ENCODE measurements at regions not wholly inside any gene's neighbourhood (a gene's known extent, or its start where the extent isn't known, plus 50 kb on each side); places are given as distances from the start of the nearest gene placed in this dataset.

DNA sequence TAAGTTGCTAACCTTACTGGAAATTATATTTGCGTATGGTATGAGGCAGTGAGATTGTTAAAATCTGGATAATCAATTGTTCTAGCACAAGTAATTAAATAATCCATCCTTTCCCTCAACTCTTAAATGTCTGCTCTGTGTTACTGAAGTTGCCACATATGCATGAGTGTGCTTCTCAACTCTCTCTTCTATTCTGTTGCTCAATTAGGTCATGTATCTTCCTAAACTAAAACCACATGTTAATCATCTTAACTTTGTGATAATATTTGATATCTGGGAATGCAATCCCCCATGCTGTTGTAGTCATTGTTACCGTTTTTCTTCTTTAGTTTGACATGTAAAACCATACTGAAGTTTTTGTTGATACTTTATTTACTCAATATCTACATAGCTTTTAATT is 63.5 kb upstream of the STMND1 start:
- no peak for TF ChIP-seq CTCF (IDR thresholded peaks at IDR 0.05 in 8 of 11, conservative IDR thresholded peaks at IDR 0.05 in 3 of 11)
- no peak for TF ChIP-seq POLR2AphosphoS5 (IDR thresholded peaks at IDR 0.05)
